ENCODE measurements at regions not wholly inside any gene's neighbourhood (a gene's known extent, or its start where the extent isn't known, plus 50 kb on each side); places are given as distances from the start of the nearest gene placed in this dataset.

DNA sequence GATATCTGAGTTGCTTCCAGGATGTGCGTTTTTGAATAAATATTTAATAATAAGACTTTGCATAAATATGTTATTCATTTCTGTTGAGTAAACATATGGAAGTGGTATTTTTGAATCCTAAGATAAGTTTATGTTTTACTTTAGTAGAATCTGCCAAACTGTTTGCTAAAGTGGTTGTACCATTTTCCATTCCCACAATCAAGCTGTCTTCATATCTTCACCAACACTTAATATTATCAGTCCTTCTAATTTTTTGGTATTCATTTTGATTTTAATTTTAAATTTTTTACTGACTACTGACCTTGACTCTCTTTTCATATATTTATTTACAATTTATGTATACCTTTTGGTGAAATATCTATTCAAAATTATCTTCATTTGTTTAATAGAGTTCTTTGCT lies 293.9 kb upstream of the PTCHD4 start:
- Histone ChIP-seq H3K9me3 (no peaks in the 10 kb centered on the region), H3K27me3 (replicated peaks; ENCODE audit: insufficient read depth) (no peaks in the 10 kb centered on the region), H3K27ac (no peak overlapping the region), H3K4me1 (replicated peaks) (no peaks in the 10 kb centered on the region), H3K4me3 (no peak overlapping the region), H3K36me3 (no peaks in the 10 kb centered on the region)
- WGBS, result 64% methylated on average over 1 of the region's 1 CpG
- no peak for DNase-seq (ENCODE audit: low spot score)
- TF ChIP-seq POLR2AphosphoS5 (IDR thresholded peaks at IDR 0.05) (no peak), POLR2A (IDR thresholded peaks at IDR 0.05) (no peak)
- TF ChIP-seq, protein P1, sequence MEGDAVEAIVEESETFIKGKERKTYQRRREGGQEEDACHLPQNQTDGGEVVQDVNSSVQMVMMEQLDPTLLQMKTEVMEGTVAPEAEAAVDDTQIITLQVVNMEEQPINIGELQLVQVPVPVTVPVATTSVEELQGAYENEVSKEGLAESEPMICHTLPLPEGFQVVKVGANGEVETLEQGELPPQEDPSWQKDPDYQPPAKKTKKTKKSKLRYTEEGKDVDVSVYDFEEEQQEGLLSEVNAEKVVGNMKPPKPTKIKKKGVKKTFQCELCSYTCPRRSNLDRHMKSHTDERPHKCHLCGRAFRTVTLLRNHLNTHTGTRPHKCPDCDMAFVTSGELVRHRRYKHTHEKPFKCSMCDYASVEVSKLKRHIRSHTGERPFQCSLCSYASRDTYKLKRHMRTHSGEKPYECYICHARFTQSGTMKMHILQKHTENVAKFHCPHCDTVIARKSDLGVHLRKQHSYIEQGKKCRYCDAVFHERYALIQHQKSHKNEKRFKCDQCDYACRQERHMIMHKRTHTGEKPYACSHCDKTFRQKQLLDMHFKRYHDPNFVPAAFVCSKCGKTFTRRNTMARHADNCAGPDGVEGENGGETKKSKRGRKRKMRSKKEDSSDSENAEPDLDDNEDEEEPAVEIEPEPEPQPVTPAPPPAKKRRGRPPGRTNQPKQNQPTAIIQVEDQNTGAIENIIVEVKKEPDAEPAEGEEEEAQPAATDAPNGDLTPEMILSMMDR (IDR thresholded peaks at IDR 0.05), result no peak
- intact Hi-C loops (cut with DNase I), result no loop called here

DNA sequence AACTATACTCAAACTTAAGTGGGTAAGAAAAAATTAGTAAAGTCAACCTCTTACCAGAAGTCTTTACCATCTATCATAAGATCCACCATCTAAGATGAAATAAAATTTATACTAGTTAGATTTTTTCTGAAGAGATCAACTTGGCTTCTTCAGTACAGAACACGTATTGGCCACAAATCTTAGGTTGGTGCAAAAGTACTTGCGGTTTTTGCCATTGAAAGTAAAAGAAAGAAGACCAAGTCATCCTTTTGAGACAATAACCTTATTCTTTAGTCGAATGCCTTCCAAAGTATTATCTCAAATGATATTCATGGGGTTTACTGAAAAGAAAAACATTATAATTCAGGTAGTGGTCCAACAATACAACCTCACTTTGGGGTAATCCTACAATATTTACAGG lies 292.6 kb upstream of the PTCHD4 start:
- Histone ChIP-seq H3K27ac (no peak overlapping the region), H3K36me3 (no peaks in the 10 kb centered on the region), H3K4me1 (replicated peaks) (no peaks in the 10 kb centered on the region), H3K9me3 (no peaks in the 10 kb centered on the region), H3K27me3 (replicated peaks; ENCODE audit: insufficient read depth) (no peaks in the 10 kb centered on the region), H3K4me3 (no peak overlapping the region)
- no peak for TF ChIP-seq POLR2A (IDR thresholded peaks at IDR 0.05)
- TF ChIP-seq, protein P1 (IDR thresholded peaks at IDR 0.05), result no peak
- TF ChIP-seq POLR2AphosphoS5 (IDR thresholded peaks at IDR 0.05), result no peak
- no peak for DNase-seq (ENCODE audit: low spot score)
- intact Hi-C loops (cut with DNase I), result no loop called here
- 92% methylated on average over 3 of the region's 3 CpGs for WGBS

DNA sequence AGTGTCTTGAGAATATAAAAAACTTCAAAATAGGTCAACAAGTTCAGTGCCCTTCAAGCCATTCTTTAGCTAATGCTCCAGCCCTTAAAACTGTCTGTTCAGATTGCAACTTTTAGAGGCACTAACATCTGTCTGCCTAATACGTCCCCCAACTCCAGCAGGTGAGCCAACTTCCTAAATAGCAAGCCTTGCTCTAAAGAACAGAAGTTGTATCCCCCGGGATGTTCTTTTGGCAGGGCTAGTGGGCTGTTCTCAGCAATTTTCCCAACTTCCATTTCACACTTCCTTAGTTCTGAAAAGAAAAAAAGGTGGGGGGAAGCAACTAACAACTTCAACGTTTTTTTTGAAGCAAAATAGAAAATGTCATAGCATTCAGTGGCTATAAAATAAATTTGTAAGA lies 290.0 kb upstream of the PTCHD4 start:
- no peak overlapping the region for H3K27ac ChIP-seq
- TF ChIP-seq POLR2AphosphoS5 (IDR thresholded peaks at IDR 0.05) (no peak), POLR2A (IDR thresholded peaks at IDR 0.05) (no peak)
- TF ChIP-seq, protein P1 (IDR thresholded peaks at IDR 0.05), result no peak
- DNase-seq (ENCODE audit: low spot score), result no peak
- H3K4me3 ChIP-seq, result no peak overlapping the region
- H3K36me3 ChIP-seq, result no peaks in the 10 kb centered on the region
- H3K9me3 ChIP-seq, result no peaks in the 10 kb centered on the region
- H3K4me1 ChIP-seq (replicated peaks), result no peaks in the 10 kb centered on the region
- intact Hi-C loops (cut with DNase I), result no loop called here
- H3K27me3 ChIP-seq (replicated peaks; ENCODE audit: insufficient read depth), result no peaks in the 10 kb centered on the region
- WGBS, result 31% methylated on average over 3 of the region's 3 CpGs

DNA sequence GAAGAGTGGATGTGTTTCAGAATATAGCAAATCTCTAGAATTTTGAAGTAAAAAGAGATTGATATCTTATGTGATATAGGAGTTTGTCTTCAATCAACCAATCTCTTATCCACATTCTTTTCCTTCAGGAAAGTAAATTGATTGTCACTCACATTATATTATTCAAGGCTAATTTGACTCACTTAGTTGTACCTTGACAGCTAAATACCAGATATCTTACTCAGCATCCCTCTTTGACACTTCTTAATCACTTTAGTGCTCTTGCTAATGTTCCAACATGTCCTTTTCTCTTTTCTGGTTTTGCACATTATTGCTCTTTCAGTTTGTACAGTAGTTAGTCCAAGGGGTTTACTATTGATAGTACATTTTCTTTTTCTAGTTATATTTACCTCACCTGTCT lies 286.9 kb upstream of the PTCHD4 start:
- intact Hi-C loops (cut with DNase I), result no loop called here
- Histone ChIP-seq H3K4me3 (no peak overlapping the region), H3K9me3 (no peaks in the 10 kb centered on the region), H3K36me3 (no peaks in the 10 kb centered on the region), H3K27me3 (replicated peaks; ENCODE audit: insufficient read depth) (no peaks in the 10 kb centered on the region), H3K27ac (no peak overlapping the region), H3K4me1 (replicated peaks) (no peaks in the 10 kb centered on the region)
- no peak for TF ChIP-seq POLR2AphosphoS5 (IDR thresholded peaks at IDR 0.05)
- TF ChIP-seq, protein P1 (IDR thresholded peaks at IDR 0.05), result no peak
- no peak for TF ChIP-seq POLR2A (IDR thresholded peaks at IDR 0.05)
- no peak for DNase-seq (ENCODE audit: low spot score)

DNA sequence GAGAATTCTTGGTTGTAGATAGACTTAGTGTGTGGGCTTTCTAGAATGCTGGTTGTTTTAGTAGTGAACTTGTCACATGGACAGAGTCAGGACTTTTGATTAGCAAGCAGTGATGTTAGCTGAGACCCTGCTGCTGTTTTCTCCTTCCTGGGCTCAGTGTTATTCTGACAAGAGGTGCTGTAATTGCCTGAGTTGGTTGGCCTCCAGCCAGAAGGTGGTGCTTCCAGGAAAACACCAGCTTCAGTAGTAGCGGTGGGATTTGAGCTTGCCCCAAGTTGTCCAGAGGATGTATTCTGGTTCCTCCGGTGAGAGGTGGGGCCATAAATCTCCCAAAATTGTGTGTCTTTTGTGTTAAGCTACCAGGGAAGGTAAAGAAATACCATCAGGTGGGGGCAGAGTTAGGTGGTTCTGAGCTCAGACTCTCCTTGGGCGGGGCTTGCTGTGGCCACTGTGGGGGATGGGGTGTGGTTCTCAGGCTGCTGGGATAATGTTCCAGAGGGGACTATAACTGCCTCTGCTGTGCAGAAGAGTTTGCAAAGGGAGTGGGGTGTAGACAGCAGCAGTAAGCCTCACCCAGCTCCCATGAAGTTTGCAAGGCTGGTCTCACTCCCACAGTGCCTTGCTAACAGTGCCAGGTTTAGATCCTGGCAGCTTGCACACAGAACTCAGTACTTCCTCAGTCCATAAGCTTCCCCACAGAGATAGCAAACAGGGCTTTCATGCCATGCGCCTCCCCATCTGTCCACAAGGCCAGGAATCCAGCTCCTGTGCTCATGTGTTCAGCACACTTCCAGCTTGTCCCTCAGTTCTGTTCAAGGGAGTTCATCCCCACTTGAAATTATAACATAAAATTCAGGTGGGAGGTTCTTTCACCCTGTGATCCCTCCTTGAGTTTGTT lies 278.4 kb upstream of the PTCHD4 start:
- H3K27ac ChIP-seq, result no peak overlapping the region
- TF ChIP-seq POLR2A (IDR thresholded peaks at IDR 0.05) (no peak), POLR2AphosphoS5 (IDR thresholded peaks at IDR 0.05) (no peak)
- TF ChIP-seq, protein P1 (IDR thresholded peaks at IDR 0.05), result no peak
- H3K4me3 ChIP-seq, result no peak overlapping the region
- no peaks in the 10 kb centered on the region for H3K36me3 ChIP-seq
- no peak for DNase-seq (ENCODE audit: low spot score)
- 78% methylated on average over 4 of the region's 4 CpGs for WGBS
- intact Hi-C loops (cut with DNase I), result no loop called here
- no peaks in the 10 kb centered on the region for H3K27me3 ChIP-seq (replicated peaks; ENCODE audit: insufficient read depth)
- H3K9me3 ChIP-seq, result no peaks in the 10 kb centered on the region
- H3K4me1 ChIP-seq (replicated peaks), result no peaks in the 10 kb centered on the region

All from prostate gland (tissue), 2 donors.